HG03457 (cell line): ENCODE measurements at regions not wholly inside any gene's neighbourhood (a gene's known extent, or its start where the extent isn't known, plus 50 kb on each side); places are given as distances from the start of the nearest gene placed in this dataset.

Source experiments
- ATAC-seq: cut with Tn5 transposase; IDR thresholded peaks from one replicate; pipeline ENCODE4 v1.9.1; 2021; ENCODE audit warnings: moderate number of reproducible peaks; ENCODE audit not compliant: unreplicated experiment

DNA sequence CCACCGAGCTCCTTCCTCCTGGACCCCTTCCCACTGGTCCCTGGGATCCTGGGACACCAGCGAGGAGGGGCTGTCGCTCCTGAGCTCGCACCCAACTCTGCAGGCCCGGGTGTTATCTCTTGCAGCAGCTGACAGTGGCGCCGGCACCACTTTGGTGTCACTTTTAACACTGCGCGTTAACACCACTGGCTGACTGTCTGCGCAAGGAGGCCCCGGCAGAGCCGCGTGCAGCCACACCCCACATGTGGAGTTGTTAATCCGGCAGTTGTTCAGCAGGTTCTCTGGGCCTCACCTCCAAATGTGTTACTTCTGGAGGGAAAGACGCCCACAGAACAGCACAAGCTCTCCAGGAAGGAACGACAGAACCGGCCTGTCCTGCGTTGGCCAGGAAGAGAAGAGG, 155.0 kb upstream of the GLI2 start:
- no peak for ATAC-seq

DNA sequence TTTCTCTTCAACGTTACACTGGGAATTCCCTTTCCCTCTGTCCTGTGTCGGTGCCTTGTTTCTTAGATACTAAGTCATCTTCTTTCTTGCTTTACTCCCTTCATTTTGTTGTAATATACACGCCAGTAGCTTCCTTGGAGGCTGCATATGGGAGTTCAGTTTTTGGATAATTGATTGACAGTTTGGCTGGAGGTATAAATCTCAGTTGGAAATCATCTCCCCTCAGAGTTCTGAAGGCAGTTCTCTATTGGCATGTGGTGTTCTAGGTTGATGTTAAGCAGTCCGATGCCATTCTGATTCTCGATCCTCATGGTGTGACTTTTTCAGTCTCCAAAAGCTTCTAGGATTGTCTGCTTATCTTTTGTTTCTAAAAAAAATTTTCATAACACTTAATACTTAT, 152.5 kb upstream of the GLI2 start:
- no peak for ATAC-seq

DNA sequence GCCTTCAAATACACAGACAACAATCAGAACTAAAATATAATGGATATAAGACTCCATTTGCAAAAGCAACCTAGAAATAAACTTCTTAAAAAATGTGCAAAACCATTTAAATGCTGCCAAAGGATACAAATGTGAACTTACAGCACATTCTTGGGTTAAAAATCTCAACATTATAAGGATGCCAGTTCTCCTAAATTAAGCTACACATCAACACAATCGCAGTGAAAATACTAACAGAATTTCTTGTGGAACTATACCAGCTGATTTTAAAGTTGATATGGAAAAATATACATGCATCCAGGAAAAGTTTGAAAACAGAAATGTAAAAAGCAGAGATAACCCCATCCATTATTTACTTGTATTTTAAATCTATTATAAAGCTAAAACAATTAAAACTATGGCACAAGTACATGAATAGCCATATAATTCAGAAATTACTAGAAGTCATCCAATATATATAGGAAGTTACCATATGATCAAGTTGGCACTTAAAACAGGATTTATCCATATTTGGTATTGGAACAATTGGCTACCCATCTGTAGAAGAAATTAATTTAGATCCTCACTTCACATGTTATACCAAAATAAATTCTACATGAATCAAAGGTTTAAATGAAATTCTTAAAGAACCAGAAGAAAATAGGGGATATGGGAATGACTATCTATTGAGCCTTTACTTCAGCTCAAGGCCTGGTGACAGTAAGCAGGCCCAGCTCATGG, 151.7 kb upstream of the GLI2 start:
- ATAC-seq: no peak

DNA sequence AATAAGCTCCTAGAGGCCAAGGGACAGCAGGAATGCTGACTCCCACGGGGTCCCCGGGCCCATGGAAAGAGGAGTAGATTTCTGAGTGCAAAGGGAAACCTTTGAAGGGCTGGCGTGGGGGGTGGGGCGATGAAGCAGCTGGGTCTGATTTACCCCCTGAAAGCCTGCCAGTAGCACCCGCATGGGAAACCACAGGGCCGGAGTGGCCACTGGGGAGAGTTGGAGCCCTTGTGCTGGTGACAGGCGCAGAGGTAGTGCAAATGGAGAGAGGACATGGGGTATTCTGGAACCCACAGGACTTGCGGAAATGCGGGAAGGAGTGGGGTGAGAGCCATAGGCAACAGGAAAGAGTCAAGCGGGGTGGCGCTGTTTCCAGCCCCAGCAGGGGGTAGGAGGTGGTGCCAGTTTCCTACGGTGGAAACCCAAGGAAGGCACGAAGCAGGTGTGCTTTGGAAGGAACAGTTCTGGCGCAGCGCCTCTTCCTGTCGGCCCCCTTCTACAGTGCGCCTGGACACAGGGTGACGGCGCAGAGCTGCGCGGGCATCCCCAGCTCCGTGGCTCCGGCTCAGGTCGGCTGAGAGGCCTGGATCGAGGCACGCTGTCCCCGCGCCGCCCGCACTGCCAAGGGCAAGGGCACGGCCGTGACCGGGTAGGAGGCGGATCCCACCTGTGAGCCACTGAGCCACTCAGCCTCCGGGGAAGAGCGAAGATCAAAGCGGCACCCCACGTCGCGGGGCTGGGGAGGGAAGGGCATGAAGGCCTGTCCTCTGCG, 149.0 kb upstream of the GLI2 start:
- ATAC-seq: no peak

DNA sequence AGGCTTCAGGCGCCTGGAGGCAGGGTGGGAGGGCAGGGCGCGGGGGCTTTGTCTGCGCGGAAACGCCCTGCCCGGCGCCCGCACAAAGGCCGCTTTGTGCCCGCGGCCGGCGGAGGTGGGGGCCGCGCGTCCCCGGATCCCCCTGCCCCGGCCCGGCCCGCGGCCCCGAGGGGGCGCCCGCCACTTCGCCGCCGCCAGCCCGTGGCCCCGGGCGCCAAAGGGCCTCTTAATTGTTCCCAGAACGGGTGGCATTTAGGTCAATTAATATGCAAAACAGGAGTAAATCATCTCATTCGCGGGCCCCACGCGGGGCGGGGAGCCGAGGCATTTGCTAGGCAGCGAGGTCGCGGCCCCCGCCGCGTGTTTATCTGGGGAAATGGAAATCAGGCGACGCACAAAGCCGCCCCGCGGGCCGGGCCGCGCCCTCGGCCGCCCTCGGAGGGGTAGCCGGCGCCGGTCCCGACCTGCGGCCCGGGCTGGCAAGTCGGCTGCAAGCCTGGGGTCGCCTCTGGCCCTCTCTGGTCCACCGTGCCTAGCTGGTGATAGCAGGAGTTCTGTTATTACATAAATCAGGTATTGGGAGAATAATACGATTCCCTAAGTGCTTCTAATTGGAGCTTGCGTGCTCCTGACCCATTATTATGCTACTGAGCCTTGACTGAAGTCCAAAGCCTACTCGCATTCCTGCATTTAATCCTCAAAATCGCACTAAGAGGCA, 148.2 kb upstream of the GLI2 start:
- ATAC-seq: no peak

DNA sequence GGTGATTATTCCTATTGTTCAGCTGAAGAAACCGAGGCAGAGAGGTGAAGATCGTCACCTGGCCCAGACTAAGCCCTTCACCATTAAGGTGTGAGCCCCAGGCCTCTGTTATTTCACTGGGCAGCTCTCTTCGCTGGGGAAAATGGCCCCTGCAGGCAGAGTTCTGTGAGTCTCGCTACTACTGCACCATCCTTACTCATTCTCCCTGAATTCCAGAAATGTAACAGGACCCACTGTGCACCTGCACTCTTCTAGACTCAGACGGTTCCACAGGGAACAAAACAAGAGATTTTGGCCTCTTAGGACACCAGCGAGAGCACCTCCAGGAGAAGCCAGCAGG, 147.7 kb upstream of the GLI2 start:
- no peak for ATAC-seq

DNA sequence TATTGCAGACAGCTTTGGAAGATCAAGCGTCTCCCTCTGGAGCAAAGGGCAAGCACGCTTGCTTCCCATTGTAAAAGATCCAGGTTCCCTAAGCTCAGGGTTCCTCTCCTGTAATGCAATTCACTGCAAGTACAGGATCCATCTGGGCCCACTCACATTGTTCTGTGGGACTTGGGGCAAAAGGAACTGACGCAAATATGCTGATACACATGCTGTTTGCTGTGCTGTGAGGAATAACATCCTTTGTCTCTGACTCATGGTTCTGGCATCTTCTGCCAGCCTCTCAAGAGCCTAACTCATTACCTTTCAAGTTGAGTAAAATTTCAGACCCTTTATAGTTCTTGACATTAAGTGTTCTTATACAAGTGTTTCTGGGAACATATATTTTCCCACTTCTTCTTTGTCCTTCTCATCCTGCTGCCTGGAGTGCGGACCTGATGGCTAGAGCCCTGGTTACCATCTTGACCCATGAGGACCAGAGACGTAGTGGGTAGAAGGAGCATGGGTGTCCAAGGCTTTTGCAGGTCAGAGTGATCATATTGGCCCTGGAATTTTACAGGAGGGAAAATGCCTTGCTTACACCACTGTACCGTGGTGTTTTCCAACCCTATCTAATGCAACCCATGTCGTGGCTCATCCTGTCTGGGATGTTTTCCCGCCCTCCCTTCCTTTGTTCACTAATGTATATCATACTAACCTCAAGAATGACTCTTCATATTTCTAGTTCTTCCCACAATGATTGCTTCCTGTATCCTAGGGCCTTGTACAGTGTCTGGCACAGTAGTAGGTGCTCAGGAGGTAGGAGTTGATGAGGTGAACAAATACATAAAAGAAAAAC, 145.7 kb upstream of the GLI2 start:
- ATAC-seq: no peak

DNA sequence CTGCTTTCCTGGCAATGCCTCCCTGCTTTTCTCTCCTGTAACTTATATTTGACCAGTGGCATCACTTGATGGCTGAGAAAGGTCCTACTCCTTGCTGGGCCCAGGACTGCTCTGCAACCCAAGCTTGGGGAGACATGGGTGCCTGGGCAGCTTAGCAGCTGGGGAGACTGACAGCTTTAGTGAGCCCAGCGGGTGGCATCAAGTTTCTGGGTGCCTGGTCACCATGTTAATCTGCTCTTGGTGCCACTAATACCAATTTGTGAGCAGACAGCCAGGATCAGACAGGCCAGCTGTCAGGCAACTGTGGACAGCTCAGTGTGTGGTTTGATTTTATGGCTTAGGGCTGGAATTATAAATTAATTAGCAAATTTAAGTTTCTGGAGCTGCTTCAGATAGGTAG, 144.8 kb upstream of the GLI2 start:
- no peak for ATAC-seq

DNA sequence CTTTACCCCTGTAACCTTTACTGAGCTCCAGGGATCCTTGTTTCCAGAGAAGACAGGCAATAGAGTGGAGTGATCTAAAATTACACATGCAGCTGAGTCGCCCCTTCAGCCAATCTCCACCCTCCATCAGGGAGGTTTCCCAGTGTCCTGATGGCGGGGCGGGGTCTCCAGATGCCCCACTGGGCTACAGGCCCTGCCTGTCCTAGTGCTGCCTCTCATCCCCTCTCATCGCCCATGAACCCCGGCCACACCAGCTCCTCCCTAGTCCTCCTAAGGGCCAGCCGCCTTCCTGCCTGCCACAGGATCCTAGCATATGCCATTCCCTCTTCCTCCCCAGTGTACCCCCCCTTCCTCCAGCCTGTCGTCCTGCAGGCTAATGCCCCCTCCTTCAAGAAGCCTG, 144.1 kb upstream of the GLI2 start:
- ATAC-seq: no peak

DNA sequence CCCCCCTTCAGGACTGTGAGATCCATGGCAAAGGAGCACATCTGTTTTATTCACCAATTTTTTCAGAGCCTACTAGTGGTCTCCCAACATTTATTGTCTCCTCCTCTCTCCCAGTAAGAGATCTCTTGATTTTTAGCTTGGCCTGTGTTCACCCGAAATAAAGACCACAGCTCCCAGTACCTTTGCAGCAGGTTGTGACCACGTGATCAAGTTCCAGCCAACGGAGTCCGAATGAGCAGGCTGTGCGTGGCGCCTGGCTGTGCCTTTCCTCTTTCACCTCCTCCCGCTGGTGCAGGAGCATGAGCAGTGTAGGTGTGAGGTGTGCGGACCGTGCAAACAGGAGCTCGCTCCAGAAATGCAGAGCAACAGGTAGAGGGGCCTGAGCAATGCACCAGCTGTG, 143.6 kb upstream of the GLI2 start:
- no peak for ATAC-seq

DNA sequence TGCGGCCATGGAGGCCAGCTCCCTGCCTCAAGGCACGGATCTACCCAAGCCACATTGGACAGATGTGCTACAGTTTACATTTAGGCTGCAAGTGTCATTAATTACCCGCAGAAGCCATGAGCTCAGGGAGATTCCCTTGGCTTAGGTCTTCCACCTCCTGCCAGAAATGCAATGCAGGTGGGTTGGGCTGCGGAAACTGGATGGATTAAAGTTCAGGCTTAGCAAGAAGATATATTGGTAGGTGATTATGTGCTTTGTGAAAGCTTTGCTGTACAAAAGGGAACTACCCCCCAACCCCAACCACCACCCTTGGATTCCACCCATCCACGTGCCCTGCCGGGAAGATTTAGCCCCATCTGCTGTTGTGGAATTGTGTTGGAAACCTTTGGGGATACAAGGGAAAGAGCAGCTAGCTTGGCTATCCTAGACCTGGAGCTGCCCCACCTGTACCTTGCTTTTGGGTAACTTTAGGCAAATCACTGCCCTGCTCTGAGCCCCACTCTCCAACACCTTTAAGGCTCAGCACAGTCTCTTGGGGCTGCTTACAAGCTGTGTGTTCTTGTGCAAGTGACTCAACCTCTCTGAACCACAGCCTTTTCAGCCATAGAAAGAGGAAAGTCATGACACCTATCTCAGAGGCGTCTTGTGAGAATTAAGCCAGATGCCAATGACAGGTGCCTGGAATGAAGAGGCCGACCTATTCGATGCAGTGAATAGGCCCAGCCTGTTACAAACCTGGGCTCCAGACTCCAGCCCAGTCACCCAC, 141.6 kb upstream of the GLI2 start:
- ATAC-seq: no peak

DNA sequence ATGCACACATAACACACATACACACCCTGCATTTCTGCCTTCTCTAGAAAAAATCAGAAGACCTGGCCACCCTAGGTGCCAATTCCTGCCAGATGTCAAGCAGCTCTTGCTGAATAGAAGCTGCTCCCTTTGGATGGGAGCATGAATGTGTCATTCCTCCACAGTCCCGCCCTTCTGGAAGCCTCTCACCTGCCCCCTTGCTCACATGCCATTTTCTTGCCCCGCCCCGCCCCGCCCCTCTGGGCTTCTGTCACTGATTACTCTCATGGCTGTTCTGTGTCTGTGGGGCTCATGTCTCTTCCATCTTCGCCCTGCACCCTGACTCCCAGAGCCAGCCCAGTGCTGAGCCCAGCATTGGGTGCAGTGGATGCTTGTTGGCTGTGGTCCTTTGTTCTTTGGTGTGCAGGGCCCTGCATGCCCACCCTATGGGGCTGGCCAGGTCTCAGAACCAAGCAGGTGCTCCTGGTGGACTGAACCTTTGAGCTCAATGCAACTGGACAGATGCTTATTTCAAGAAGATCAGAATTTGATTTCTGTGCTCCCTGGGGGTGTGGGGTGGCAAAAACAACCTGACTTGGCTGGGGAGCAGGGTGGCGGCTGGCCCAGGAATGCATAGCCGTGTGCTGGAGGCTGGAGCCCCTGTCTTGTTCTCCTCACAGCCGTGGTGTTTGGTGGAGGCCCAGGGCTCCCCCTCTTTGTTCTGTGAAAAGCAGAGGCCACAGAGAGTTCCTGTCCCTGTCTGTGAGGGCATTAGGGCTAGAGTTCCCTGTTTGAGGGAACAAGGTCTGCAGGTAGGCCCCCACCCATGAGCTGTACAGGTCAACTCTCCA, 140.6 kb upstream of the GLI2 start:
- ATAC-seq: no peak

DNA sequence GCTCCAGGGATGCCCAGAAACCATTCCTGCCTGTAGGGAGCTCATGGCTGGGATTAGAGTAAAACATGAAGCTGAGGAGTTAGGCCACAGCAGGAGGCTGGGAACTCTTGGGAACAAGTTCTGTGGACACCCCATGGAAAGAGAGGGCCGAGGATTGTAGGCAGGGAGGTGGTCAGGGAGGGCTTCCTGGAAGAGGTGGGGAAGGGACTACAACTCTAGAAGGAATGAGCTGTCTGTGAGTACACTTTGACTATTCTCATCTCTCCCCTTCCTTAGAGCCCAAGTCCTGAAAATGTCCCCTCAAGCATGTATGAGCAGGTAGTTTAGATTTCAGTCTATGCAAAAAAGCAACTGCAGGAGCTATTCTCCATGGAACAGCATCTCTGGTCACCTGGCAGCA, 139.9 kb upstream of the GLI2 start:
- ATAC-seq: no peak

DNA sequence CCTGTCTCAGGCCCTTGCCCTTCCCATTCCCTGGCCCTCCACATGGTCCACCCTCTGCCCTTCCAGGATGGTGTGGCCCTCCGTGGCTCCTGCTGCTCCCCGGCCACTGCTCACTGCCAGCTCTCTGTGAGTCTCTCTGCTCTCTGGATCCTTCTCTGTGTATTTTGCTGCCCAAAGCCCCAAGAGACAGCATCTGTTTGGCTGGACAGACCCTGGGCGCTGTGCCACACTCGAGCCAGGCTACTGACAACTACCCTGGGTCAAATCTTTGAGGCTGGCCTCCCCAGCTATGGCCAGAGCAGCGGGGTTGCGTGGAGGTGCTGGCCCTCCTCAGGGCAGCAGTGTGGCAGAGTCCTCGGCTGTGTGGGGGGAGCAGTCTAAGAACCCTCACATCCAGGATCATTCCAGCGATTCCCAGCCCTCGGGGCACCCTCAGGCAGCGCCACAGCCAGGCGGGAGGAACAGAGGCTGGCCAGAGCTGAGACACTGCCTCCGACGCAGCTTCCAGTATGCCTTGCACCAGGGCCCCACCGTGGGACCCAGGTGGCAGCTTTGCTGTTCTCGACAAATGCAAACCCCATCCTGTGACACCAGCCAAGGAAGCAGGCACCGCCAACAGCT, 139.4 kb upstream of the GLI2 start:
- ATAC-seq: no peak

DNA sequence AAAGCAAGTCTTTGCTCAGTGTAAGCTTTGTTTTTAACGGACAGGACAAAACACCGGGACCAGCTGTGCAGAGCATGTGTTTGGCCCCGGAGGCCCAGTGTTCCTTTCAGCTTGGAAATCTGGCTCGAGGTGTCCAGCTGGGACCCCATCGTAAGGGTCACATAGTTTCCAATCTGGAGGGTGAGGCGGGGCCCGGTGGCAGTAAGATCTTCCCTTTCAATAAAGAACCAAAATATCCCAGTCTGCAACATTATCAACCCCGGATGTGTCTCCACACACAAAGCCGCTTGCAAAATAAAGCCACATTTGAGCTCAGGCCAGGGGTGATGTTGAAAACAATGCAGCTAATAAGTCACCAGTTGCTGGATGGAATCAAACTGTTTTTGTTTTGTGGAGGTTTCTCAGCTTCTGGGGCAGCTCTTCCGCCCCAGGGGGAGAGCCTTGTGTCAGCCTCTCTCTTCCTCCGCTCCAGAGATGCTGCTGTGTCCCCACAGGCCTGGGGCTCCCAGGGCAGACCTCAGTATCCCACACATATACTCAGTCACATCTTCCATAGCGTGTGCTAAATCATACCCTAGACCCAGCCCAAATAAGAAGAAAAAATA, 138.6 kb upstream of the GLI2 start:
- no peak for ATAC-seq

DNA sequence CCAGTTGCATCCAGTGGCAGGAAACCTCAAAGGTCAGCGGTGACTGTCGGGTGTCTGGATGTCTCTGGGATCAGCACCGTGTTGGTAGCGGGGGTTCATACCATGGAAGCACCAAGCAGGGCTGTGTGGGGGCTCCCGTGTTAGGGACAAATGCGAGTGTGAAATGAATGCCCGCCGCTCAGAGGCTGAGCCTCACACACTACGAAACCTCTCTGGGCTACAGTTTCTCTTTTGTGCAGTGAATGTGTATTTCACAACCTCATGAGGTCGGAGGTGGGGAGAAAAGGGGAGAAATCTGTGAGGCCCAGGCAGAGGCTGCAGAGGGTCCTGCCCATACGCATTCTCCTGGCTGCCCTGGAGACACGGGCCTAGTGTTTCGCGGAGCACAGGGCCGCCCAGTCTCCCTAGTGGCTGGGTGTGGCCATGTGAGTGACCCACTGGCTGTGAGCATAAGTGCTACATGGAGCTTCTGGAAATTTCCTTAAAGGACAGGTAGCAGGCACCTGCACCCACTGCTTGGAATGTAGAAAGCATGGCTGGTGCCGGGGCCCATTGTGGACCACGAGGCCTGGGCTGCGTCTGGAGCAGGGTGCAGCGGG, 138.0 kb upstream of the GLI2 start:
- no peak for ATAC-seq

DNA sequence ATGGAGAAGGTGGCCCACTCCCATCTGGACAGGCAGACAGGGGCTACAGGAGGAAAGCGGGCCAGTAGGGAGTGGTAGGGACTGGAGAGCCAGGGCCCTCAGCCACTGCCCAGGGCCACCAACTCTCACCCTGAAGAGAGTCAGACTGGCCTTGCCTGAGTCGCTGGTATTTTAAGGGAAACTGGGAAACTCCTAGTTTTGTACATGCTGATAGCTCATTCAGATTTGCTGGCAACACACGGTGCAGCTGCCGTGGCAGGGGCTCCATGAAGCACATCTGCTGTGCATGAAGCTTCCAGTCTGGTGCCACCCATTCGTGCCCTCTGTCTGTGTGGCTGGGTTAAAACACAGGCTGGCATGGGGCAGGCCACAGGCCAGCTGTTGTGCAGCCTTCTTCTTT, 137.3 kb upstream of the GLI2 start:
- ATAC-seq: no peak

DNA sequence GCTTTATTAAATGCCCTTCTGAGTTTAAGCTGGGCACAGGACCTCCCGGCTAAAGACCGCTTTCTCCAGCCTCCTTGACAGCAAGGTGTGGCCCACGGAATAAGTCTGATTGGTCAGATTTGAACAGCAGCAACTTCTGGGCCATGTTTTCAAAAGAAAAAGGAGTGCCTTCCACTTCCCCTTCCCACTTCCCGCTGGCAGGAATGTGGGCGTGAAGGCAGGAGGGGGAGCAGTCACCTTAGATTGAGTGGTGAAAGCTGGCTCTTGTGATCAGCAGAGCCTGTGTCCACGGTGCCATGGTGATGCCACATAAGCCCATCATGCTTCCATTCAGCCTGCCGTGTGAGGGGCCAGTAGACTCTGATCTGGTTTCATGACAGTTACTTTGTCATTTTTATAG, 136.6 kb upstream of the GLI2 start:
- no peak for ATAC-seq
